Midbrain (tissue), 1 donor: ENCODE measurements at regions not wholly inside any gene's neighbourhood (a gene's known extent, or its start where the extent isn't known, plus 50 kb on each side); places are given as distances from the start of the nearest gene placed in this dataset.

ENCODE experiments used
- DNase-seq: peaks from one replicate; lab custom pipeline; 2025; lab: John Stamatoyannopoulos, UW

GRCh38 chr7:47690902-47691558, 109.1 kb upstream of the TNS3 start:
- DNase-seq = no peak

- DNase-seq = no peak
These were observed 107.6 kb upstream of the TNS3 start for GRCh38 chr7:47689558-47689957.

GRCh38 chr7:47688311-47689100, 106.6 kb upstream of the TNS3 start:
- peak; percentile 36 for DNase-seq

- no peak for DNase-seq
These were observed 103.9 kb upstream of the TNS3 start for GRCh38 chr7:47685712-47686376.

- no peak for DNase-seq
These were observed 103.2 kb upstream of the TNS3 start for GRCh38 chr7:47685151-47685550.

- DNase-seq = no peak
These were observed 102.8 kb upstream of the TNS3 start for GRCh38 chr7:47684728-47685127.

GRCh38 chr7:47683485-47683898, 101.6 kb upstream of the TNS3 start:
- no peak for DNase-seq

GRCh38 chr7:47682874-47683273, 101.0 kb upstream of the TNS3 start:
- DNase-seq = no peak

- DNase-seq = peak; percentile 17
These were observed 99.4 kb upstream of the TNS3 start for GRCh38 chr7:47681249-47681810.

- DNase-seq = no peak
These were observed 96.9 kb upstream of the TNS3 start for GRCh38 chr7:47678641-47679380.

- no peak for DNase-seq
These were observed 95.8 kb upstream of the TNS3 start for GRCh38 chr7:47677664-47678063.

GRCh38 chr7:47677093-47677492, 95.2 kb upstream of the TNS3 start:
- no peak for DNase-seq

- DNase-seq = no peak
These were observed 91.1 kb upstream of the TNS3 start for GRCh38 chr7:47672977-47673381.

- no peak for DNase-seq
These were observed 90.4 kb upstream of the TNS3 start for GRCh38 chr7:47672271-47672791.

GRCh38 chr7:47671358-47671757, 89.4 kb upstream of the TNS3 start:
- DNase-seq = no peak

- DNase-seq = no peak
These were observed 88.8 kb upstream of the TNS3 start for GRCh38 chr7:47670729-47671128.

GRCh38 chr7:47669901-47670384, 88.0 kb upstream of the TNS3 start:
- no peak for DNase-seq

- no peak for DNase-seq
These were observed 87.4 kb upstream of the TNS3 start for GRCh38 chr7:47669178-47669891.

- DNase-seq = no peak
These were observed 84.4 kb upstream of the TNS3 start for GRCh38 chr7:47666164-47666862.

- no peak for DNase-seq
These were observed 82.8 kb upstream of the TNS3 start for GRCh38 chr7:47664650-47665195.
